Activated T-helper 2 cell treated with anti-CD3 and anti-CD28 coated beads, Interferon-gamma antibody, Interleukin-2, Interleukin-4, amounts not matched to agents 10 μg/mL and 5 μg/mL and 100 μg/mL, durations not matched to agents 14 hours and 24 hours and 36 hours (primary cell): ENCODE measurements at regions not wholly inside any gene's neighbourhood (a gene's known extent, or its start where the extent isn't known, plus 50 kb on each side); places are given as distances from the start of the nearest gene placed in this dataset.
"Not testable (repeated sequence)": the region's sequence is repeated elsewhere in the genome, so short reads cannot be mapped to it uniquely, and the experiment has no call there.

Experiments
- DNase-seq: peaks from one replicate; pipeline ENCODE4 v3.0.0; 2021; ENCODE audit warnings: low spot score
- H3K27ac Mint-ChIP-seq: one replicate; pipeline ENCODE4 v1.8.0; 2021; ENCODE audit warnings: mixed read lengths
- H3K27me3 Mint-ChIP-seq: one replicate; pipeline ENCODE4 v1.8.0; 2021; ENCODE audit warnings: low read depth, mixed read lengths
- H3K36me3 Mint-ChIP-seq: one replicate; pipeline ENCODE4 v1.8.0; 2021; ENCODE audit warnings: low read depth, mixed read lengths
- H3K4me1 Mint-ChIP-seq: one replicate; pipeline ENCODE4 v1.8.0; 2021; ENCODE audit warnings: low read depth, mixed read lengths
- H3K4me3 Mint-ChIP-seq: one replicate; pipeline ENCODE4 v1.8.0; 2021; ENCODE audit warnings: low read depth, mild to moderate bottlenecking, moderate library complexity, mixed read lengths
- H3K9me3 Mint-ChIP-seq: one replicate; pipeline ENCODE4 v1.8.0; 2021; ENCODE audit warnings: mixed read lengths
- intact Hi-C: fragments of 100-400 bp; cut with micrococcal nuclease; formaldehyde crosslinking; loops from one replicate; pipeline ENCODE4 v1.15.1; 2023

GRCh38 chr6:86142326-86142725 is 499.6 kb upstream of the SYNCRIP start:
- Mint-ChIP-seq H3K4me3 (no peak overlapping the region), H3K27me3 (no peaks in the 10 kb centered on the region), H3K36me3 (no peaks in the 10 kb centered on the region), H3K9me3 (no peaks in the 10 kb centered on the region), H3K27ac (no peak overlapping the region), H3K4me1 (no peaks in the 10 kb centered on the region)
- DNase-seq: no peak
- intact Hi-C loops: no loop called here

- no peak overlapping the region for H3K4me3 Mint-ChIP-seq
- H3K27ac Mint-ChIP-seq: no peak overlapping the region
- intact Hi-C loops: no loop called here
- DNase-seq: no peak
- H3K27me3 Mint-ChIP-seq: no peaks in the 10 kb centered on the region
- no peaks in the 10 kb centered on the region for H3K36me3 Mint-ChIP-seq
- H3K9me3 Mint-ChIP-seq: peaks cover 13% of the 10 kb centered on the region
- no peaks in the 10 kb centered on the region for H3K4me1 Mint-ChIP-seq
Observed at GRCh38 chr6:86128130-86128814, 485.6 kb upstream of the SYNCRIP start.

GRCh38 chr6:86122086-86122485 is 479.4 kb upstream of the SYNCRIP start:
- no peak overlapping the region for H3K27ac Mint-ChIP-seq
- H3K4me3 Mint-ChIP-seq: no peak overlapping the region
- DNase-seq: no peak
- intact Hi-C loops: no loop called here
- H3K27me3 Mint-ChIP-seq: no peaks in the 10 kb centered on the region
- H3K36me3 Mint-ChIP-seq: no peaks in the 10 kb centered on the region
- H3K4me1 Mint-ChIP-seq: no peaks in the 10 kb centered on the region
- no peaks in the 10 kb centered on the region for H3K9me3 Mint-ChIP-seq

DNA sequence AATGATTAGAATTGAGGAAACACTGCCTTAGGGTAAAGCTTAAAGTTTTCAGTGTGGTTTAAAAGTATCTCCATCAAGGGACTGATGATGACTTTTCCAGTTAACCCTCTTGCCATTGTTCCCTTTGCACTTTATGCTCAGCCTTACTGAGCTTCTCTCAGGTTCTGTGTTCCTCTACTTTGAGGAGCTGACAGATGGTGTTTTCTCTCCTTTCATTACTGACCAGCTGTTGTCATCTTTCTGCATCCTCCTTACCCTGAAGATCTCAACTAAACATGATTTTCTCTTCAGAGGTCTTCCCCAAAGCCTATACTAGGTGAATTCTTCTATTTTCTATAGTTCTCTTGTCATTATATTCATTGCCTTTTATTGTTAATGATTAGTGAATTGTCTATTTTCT is 475.6 kb upstream of the SYNCRIP start:
- Mint-ChIP-seq H3K4me1 (no peaks in the 10 kb centered on the region), H3K27me3 (no peaks in the 10 kb centered on the region)
- intact Hi-C loops: no loop called here

GRCh38 chr6:86107985-86108384 is 465.3 kb upstream of the SYNCRIP start:
- intact Hi-C loops: no loop called here
- Mint-ChIP-seq H3K27me3 (no peaks in the 10 kb centered on the region), H3K9me3 (no peaks in the 10 kb centered on the region), H3K4me1 (no peaks in the 10 kb centered on the region), H3K27ac (no peak overlapping the region), H3K4me3 (no peak overlapping the region), H3K36me3 (no peaks in the 10 kb centered on the region)
- no peak for DNase-seq

More for the DNA sequence above, 475.6 kb upstream of the SYNCRIP start:
- no peak overlapping the region for H3K4me3 Mint-ChIP-seq
- DNase-seq: no peak
- H3K27ac Mint-ChIP-seq: no peak overlapping the region
- no peaks in the 10 kb centered on the region for H3K9me3 Mint-ChIP-seq
- H3K36me3 Mint-ChIP-seq: no peaks in the 10 kb centered on the region

DNA sequence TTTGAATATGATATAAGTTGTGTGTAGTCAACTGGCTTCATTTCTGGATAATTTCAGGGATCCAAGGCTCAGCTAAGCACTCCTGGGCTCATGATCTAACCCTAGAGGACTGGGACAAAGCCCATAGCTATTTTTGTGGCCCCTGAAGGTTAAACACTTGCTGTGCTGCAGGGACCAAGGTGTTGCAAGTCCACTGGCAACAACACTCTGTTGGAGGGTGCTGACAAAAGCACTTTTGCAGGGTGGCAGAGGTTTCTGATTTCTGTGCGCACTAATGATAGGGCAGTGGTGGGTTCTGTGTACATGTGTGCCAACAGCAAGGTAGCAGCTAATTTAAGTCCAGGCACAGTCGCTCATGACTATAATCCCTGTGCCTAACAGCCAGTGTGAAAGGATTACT is 445.3 kb upstream of the SYNCRIP start:
- H3K36me3 Mint-ChIP-seq: no peaks in the 10 kb centered on the region
- H3K4me1 Mint-ChIP-seq: no peaks in the 10 kb centered on the region
- DNase-seq: no peak
- H3K4me3 Mint-ChIP-seq: no peak overlapping the region
- H3K9me3 Mint-ChIP-seq: peaks cover 29% of the 10 kb centered on the region
- intact Hi-C loops: no loop called here
- no peak overlapping the region for H3K27ac Mint-ChIP-seq
- no peaks in the 10 kb centered on the region for H3K27me3 Mint-ChIP-seq

DNA sequence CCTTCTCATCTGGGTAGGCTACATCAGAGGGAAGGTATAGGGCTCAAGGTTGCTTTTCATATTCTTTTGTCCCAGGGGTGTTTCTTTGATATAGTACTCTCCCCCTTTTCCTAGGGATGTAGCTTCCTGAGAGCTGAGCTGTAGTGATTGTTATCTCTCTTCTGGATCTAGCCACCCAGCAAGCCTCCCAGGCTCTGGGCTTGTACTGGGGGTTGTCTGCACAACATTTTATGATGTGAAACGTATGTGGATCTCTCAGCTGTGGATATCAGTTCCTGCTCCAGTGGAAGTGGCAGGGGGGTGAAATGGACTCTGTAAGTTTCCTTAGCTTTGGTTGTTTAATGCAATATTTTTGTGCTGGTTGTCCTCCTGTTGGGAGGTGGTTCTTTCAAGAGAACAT is 437.3 kb upstream of the SYNCRIP start:
- peaks cover 14% of the 10 kb centered on the region for H3K9me3 Mint-ChIP-seq
- intact Hi-C loops: no loop called here
- H3K4me1 Mint-ChIP-seq: no peaks in the 10 kb centered on the region
- no peak overlapping the region for H3K27ac Mint-ChIP-seq
- no peak for DNase-seq
- H3K36me3 Mint-ChIP-seq: no peaks in the 10 kb centered on the region
- H3K4me3 Mint-ChIP-seq: no peak overlapping the region
- H3K27me3 Mint-ChIP-seq: no peaks in the 10 kb centered on the region

- Mint-ChIP-seq H3K4me1 (no peaks in the 10 kb centered on the region), H3K27me3 (no peaks in the 10 kb centered on the region), H3K4me3 (no peak overlapping the region), H3K36me3 (no peaks in the 10 kb centered on the region), H3K27ac (no peak overlapping the region), H3K9me3 (peaks cover 7% of the 10 kb centered on the region)
- intact Hi-C loops: no loop called here
- DNase-seq: no peak
Observed at GRCh38 chr6:86070151-86070550, 427.5 kb upstream of the SYNCRIP start.

DNA sequence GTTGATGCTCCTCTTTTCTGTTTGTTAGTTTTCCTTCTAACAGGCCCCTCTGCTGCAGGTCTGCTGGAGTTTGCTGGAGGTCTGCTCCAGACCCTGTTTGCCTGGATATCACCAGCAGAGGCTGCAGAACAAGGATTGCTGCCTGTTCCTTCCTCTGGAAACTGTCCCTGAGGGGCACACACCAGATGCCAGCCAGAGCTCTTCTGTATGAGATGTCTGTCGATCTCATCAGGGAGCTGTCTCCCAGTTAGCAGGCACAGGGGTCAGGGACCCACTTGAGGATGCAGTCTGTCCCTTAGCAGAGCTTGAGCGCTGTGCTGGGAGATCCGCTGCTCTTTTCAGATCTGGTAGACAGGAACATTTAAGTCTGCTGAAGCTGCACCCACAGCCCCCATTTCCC is 422.3 kb upstream of the SYNCRIP start:
- H3K4me3 Mint-ChIP-seq: not testable (repeated sequence)

DNA sequence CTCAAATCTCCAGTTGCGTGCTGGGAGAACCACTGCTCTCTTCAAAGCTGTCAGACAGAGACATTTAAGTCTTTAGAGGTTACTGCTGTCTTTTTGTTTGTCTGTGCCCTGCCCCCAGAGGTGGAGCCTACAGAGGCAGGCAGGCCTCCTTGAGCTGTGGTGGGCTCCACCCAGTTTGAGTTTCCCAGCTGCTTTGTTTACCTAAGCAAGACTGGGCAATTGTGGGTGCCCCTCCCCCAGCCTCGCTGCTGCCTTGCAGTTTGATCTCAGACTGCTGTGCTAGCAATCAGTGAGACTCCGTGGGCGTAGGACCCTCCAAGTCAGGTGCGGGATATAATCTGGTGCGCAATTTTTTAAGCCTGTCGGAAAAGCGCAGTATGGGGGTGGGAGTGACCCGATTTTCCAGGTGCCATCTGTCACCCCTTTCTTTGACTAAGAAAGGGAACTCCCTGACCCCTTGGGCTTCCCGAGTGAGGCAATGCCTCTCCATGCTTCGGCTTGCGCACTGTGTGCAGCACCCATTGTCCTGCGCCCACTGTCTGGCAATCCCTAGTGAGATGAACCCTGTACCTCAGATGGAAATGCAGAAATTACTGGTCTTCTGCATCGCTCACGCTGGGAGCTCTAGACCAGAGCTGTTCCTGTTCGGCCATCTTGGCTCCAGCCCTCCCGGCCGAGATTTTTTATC is 414.8 kb upstream of the SYNCRIP start:
- H3K4me3 Mint-ChIP-seq, H3K36me3 Mint-ChIP-seq, H3K4me1 Mint-ChIP-seq, H3K27ac Mint-ChIP-seq, H3K27me3 Mint-ChIP-seq, DNase-seq, intact Hi-C loops: not testable (repeated sequence)
- H3K9me3 Mint-ChIP-seq: peaks cover 34% of the 10 kb centered on the region

More for the DNA sequence above, 422.3 kb upstream of the SYNCRIP start:
- H3K27ac Mint-ChIP-seq, DNase-seq, intact Hi-C loops, H3K4me1 Mint-ChIP-seq, H3K27me3 Mint-ChIP-seq, H3K36me3 Mint-ChIP-seq: not testable (repeated sequence)
- H3K9me3 Mint-ChIP-seq: peaks cover 20% of the 10 kb centered on the region

- no peak overlapping the region for H3K4me3 Mint-ChIP-seq
- intact Hi-C loops: no loop called here
- no peak for DNase-seq
- no peaks in the 10 kb centered on the region for H3K36me3 Mint-ChIP-seq
- H3K4me1 Mint-ChIP-seq: no peaks in the 10 kb centered on the region
- H3K27me3 Mint-ChIP-seq: no peaks in the 10 kb centered on the region
- H3K27ac Mint-ChIP-seq: no peak overlapping the region
- H3K9me3 Mint-ChIP-seq: peaks cover 32% of the 10 kb centered on the region
Observed at GRCh38 chr6:86045038-86045437, 402.4 kb upstream of the SYNCRIP start.

GRCh38 chr6:86042214-86042613 is 399.5 kb upstream of the SYNCRIP start:
- intact Hi-C loops: no loop called here
- no peak overlapping the region for H3K27ac Mint-ChIP-seq
- no peak for DNase-seq
- no peaks in the 10 kb centered on the region for H3K36me3 Mint-ChIP-seq
- H3K27me3 Mint-ChIP-seq: no peaks in the 10 kb centered on the region
- H3K9me3 Mint-ChIP-seq: peaks cover 12% of the 10 kb centered on the region
- H3K4me3 Mint-ChIP-seq: no peak overlapping the region
- H3K4me1 Mint-ChIP-seq: no peaks in the 10 kb centered on the region

DNA sequence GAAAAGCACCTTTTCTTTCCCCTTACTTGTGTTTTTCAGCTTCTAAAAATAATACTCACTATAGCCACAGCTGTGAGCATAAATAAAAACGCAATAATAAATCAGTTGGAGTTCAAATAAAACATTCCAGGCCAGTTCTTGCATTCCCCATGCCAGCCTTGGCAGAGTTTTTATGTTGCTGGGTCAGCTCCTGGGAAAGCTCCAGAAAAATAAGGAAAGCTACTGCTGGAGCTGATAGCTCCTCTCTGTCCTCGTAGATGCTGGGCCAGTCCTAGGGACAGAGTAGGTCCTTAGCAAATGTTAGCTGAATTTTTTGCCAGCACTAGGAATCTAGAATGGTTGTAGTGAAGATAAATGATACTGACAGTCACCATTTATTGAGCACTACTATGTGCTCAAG is 389.0 kb upstream of the SYNCRIP start:
- no peak for DNase-seq
- H3K4me1 Mint-ChIP-seq: no peaks in the 10 kb centered on the region
- intact Hi-C loops: no loop called here
- H3K4me3 Mint-ChIP-seq: no peak overlapping the region
- no peaks in the 10 kb centered on the region for H3K36me3 Mint-ChIP-seq
- no peaks in the 10 kb centered on the region for H3K27me3 Mint-ChIP-seq
- H3K27ac Mint-ChIP-seq: no peak overlapping the region
- H3K9me3 Mint-ChIP-seq: peaks cover 21% of the 10 kb centered on the region
